ENCODE measurements at regions not wholly inside any gene's neighbourhood (a gene's known extent, or its start where the extent isn't known, plus 50 kb on each side); places are given as distances from the start of the nearest gene placed in this dataset.

- no peak for TF ChIP-seq CTCF (IDR thresholded peaks at IDR 0.05)
- no peak for TF ChIP-seq POLR2A (IDR thresholded peaks at IDR 0.05)
- TF ChIP-seq POLR2AphosphoS5 (IDR thresholded peaks at IDR 0.05): no peak
Measured at GRCh38 chr16:6967796-6968320, 364.8 kb upstream of the RBFOX1 start.

Data from breast epithelium (tissue), 3 donors.